IMR-90 (cell line): ENCODE measurements at regions not wholly inside any gene's neighbourhood (a gene's known extent, or its start where the extent isn't known, plus 50 kb on each side); places are given as distances from the start of the nearest gene placed in this dataset.

ENCODE experiments used
- ATAC-seq: fragments of 200-7000 bp; cut with Tn5 transposase; 2 replicates; pipeline ENCODE4 v1.9.1; 2020; ENCODE audit warnings: low read depth, mild to moderate bottlenecking, moderate library complexity
- BruUV-seq: library from RNA; stranded (reverse); fragments of 400-500 nt; replicated peaks from 2 replicates; lab custom pipeline; 2021; lab: Mats Ljungman, UMichigan
- CTCF ChIA-PET: fragments of 300-600 bp; formaldehyde crosslinking; extraction: SDS; loops from one replicate; lab custom pipeline; 2021; ENCODE audit warnings: antibody characterized with exemption; lab: Yijun Ruan, JAX
- POLR2A ChIA-PET: fragments of 300-600 bp; sonication (Branson Sonifier 250); formaldehyde crosslinking; loops from one replicate; lab custom pipeline; 2022; ENCODE audit warnings: antibody characterized with exemption; ENCODE audit not compliant: unreplicated experiment; lab: Charles Lee
- DNase-seq: peaks from one replicate; pipeline ENCODE4 v3.0.0; 2013
- H2AFZ ChIP-seq: replicated peaks from 2 replicates; pipeline ENCODE3; 2013; ENCODE audit warnings: low read length, mild to moderate bottlenecking; ENCODE audit not compliant: poor library complexity
- H2AK5ac ChIP-seq: 2 replicates; pipeline ENCODE4 v1.6.1; 2013; ENCODE audit warnings: low read depth, low read length, inconsistent platforms
- H2AK9ac ChIP-seq: replicated peaks from 2 replicates; pipeline ENCODE3; 2013; ENCODE audit warnings: mild to moderate bottlenecking, low read depth, low read length, moderate library complexity; ENCODE audit not compliant: poor library complexity
- H2BK120ac ChIP-seq: 2 replicates; pipeline ENCODE4 v1.6.1; 2013; ENCODE audit warnings: low read depth, low read length, inconsistent platforms
- H2BK15ac ChIP-seq: 3 replicates; pipeline ENCODE4 v1.6.1; 2013; ENCODE audit warnings: low read depth, low read length, inconsistent platforms
- H2BK20ac ChIP-seq: 2 replicates; pipeline ENCODE4 v1.6.1; 2013; ENCODE audit warnings: low read depth, mild to moderate bottlenecking, inconsistent platforms, low read length, moderate library complexity
- H2BK5ac ChIP-seq: 2 replicates; pipeline ENCODE4 v1.6.1; 2013; ENCODE audit warnings: mild to moderate bottlenecking, low read depth, low read length, inconsistent platforms; ENCODE audit not compliant: poor library complexity, severe bottlenecking
- H3K14ac ChIP-seq: replicated peaks from 2 replicates; pipeline ENCODE4 v1.6.1; 2013; ENCODE audit warnings: low read depth, low read length, inconsistent platforms
- H3K18ac ChIP-seq: 2 replicates; pipeline ENCODE4 v1.6.1; 2013; ENCODE audit warnings: low read depth, low read length, control low read depth
- H3K23ac ChIP-seq: 2 replicates; pipeline ENCODE4 v1.6.1; 2013; ENCODE audit warnings: low read depth, low read length, inconsistent platforms
- H3K27ac ChIP-seq: 2 replicates; pipeline ENCODE4 v1.5.1; 2013; ENCODE audit warnings: mild to moderate bottlenecking, control low read depth, low read length; ENCODE audit not compliant: insufficient read depth
- H3K27me3 ChIP-seq: 2 replicates; pipeline ENCODE4 v1.6.1; 2013; ENCODE audit warnings: low read length; ENCODE audit not compliant: control insufficient read depth, insufficient read depth
- H3K36me3 ChIP-seq: 2 replicates; pipeline ENCODE4 v1.6.1; 2013; ENCODE audit warnings: low read length, mixed read lengths; ENCODE audit not compliant: control insufficient read depth, insufficient read depth
- H3K4ac ChIP-seq: 2 replicates; pipeline ENCODE4 v1.6.1; 2013; ENCODE audit warnings: low read depth, low read length, inconsistent platforms
- H3K4me1 ChIP-seq: 2 replicates; pipeline ENCODE4 v1.6.1; 2013; ENCODE audit warnings: low read length, mixed read lengths; ENCODE audit not compliant: control insufficient read depth, insufficient read depth
- H3K4me2 ChIP-seq: 2 replicates; pipeline ENCODE4 v1.6.1; 2013; ENCODE audit warnings: low read depth, mild to moderate bottlenecking, control low read depth, low read length, moderate library complexity
- H3K4me3 ChIP-seq: 2 replicates; pipeline ENCODE4 v1.5.1; 2013; ENCODE audit warnings: low read depth, mild to moderate bottlenecking, control low read depth, low read length, moderate library complexity; ENCODE audit not compliant: insufficient read depth
- H3K56ac ChIP-seq: 2 replicates; pipeline ENCODE4 v1.6.1; 2013; ENCODE audit warnings: low read length, inconsistent platforms; ENCODE audit not compliant: insufficient read depth; ENCODE audit errors: extremely low read depth
- H3K79me1 ChIP-seq, 2 experiments: 2 replicates each; pipeline ENCODE4 v1.6.1; 2013; ENCODE audit warnings: low read length in 2 of 2, inconsistent platforms in 1 of 2, low read depth in 1 of 2
- H3K9ac ChIP-seq: 2 replicates; pipeline ENCODE4 v1.6.1; 2013; ENCODE audit warnings: low read depth, low read length, control low read depth
- H3K9me1 ChIP-seq: 2 replicates; pipeline ENCODE4 v1.6.1; 2013; ENCODE audit warnings: low read length, inconsistent platforms; ENCODE audit not compliant: insufficient read depth
- H3K9me3 ChIP-seq: 2 replicates; pipeline ENCODE4 v1.6.1; 2013; ENCODE audit warnings: low read length; ENCODE audit not compliant: control insufficient read depth, insufficient read depth
- H4K20me1 ChIP-seq: 2 replicates; pipeline ENCODE4 v1.6.1; 2013; ENCODE audit warnings: low read length, inconsistent platforms; ENCODE audit not compliant: insufficient read depth
- H4K5ac ChIP-seq: 2 replicates; pipeline ENCODE4 v1.6.1; 2013; ENCODE audit warnings: mild to moderate bottlenecking, low read depth, low read length, control low read depth
- H4K8ac ChIP-seq, 2 experiments: 2 replicates each; pipeline ENCODE4 v1.6.1; 2013; ENCODE audit warnings: low read depth in 2 of 2, low read length in 2 of 2, control low read depth in 1 of 2, inconsistent platforms in 1 of 2
- H4K91ac ChIP-seq: 2 replicates; pipeline ENCODE4 v1.6.1; 2013; ENCODE audit warnings: low read depth, low read length, inconsistent platforms; ENCODE audit not compliant: insufficient read depth
- BHLHE40 ChIP-seq: fragments of 150-350 bp; IDR thresholded peaks from 2 replicates; pipeline ENCODE4 v1.6.1; 2016; ENCODE audit warnings: mild to moderate bottlenecking, low read depth, low read length
- CEBPB ChIP-seq: IDR thresholded peaks from 2 replicates; pipeline ENCODE4 v1.6.1; 2012; ENCODE audit warnings: low read depth, low read length, improper control_type of control experiment
- CHD1 ChIP-seq: IDR thresholded peaks from 2 replicates; pipeline ENCODE4 v1.6.1; 2012; ENCODE audit warnings: low read depth, low read length, improper control_type of control experiment
- CTCF ChIP-seq: conservative IDR thresholded peaks from 2 replicates; pipeline ENCODE4 v1.5.1; 2012; ENCODE audit warnings: mild to moderate bottlenecking, low read depth, low read length, improper control_type of control experiment
- ELK1 ChIP-seq: fragments of 150-350 bp; IDR thresholded peaks from 2 replicates; pipeline ENCODE4 v1.6.1; 2016; ENCODE audit warnings: low read depth, mild to moderate bottlenecking, low read length, moderate library complexity, borderline replicate concordance
- MAFK ChIP-seq: IDR thresholded peaks from 2 replicates; pipeline ENCODE4 v1.6.1; 2012; ENCODE audit warnings: low read depth, low read length, improper control_type of control experiment
- MXI1 ChIP-seq: IDR thresholded peaks from 2 replicates; pipeline ENCODE4 v1.6.1; 2012; ENCODE audit warnings: low read depth, mild to moderate bottlenecking, low read length, moderate library complexity, borderline replicate concordance
- NFE2L2 ChIP-seq: fragments of 150-350 bp; IDR thresholded peaks from 2 replicates; pipeline ENCODE4 v1.6.1; 2016; ENCODE audit warnings: low read depth, mild to moderate bottlenecking, low read length
- POLR2A ChIP-seq: IDR thresholded peaks from 2 replicates; pipeline ENCODE4 v1.6.1; 2012; ENCODE audit warnings: mild to moderate bottlenecking, low read depth, low read length
- RCOR1 ChIP-seq: IDR thresholded peaks from 2 replicates; pipeline ENCODE4 v1.6.1; 2012; ENCODE audit warnings: mild to moderate bottlenecking, low read length, improper control_type of control experiment; ENCODE audit not compliant: insufficient replicate concordance
- RFX5 ChIP-seq: IDR thresholded peaks from 2 replicates; pipeline ENCODE4 v1.8.0; 2012; ENCODE audit warnings: low read depth, mild to moderate bottlenecking, low read length, moderate library complexity
- SMC3 ChIP-seq: fragments of 150-350 bp; IDR thresholded peaks from 2 replicates; pipeline ENCODE4 v1.6.1; 2016; ENCODE audit warnings: low read depth, mild to moderate bottlenecking, antibody characterized with exemption, low read length, moderate library complexity
- WGBS, 2 experiments: methylation state at CpG; one replicate each; pipeline versions ENCODE4 v1.1.5 to v1.1.7; 2013; ENCODE audit warnings: missing lambda C conversion rate in 2 of 2; ENCODE audit not compliant: insufficient read length in 1 of 2; ENCODE audit errors: extremely low coverage in 2 of 2; 5-methylcytosine and 5-hydroxymethylcytosine counted together
- dilution Hi-C: fragments of 300-500 bp; cut with HindIII; formaldehyde crosslinking; loops from one replicate; pipeline ENCODE4 v1.14.3; 2018; ENCODE audit warnings: low sequenced_read_pairs; ENCODE audit not compliant: unreplicated experiment
- in situ Hi-C: fragments of 300-500 bp; cut with MboI; formaldehyde crosslinking; loops from 3 replicates; pipeline ENCODE4 v1.14.3; 2019; ENCODE audit warnings: low sequenced_read_pairs, inconsistent platforms, mixed read lengths
- intact Hi-C: fragments of 100-400 bp; cut with micrococcal nuclease; formaldehyde crosslinking; loops from 2 replicates; pipeline ENCODE4 v1.10.0; 2022

GRCh38 chr2:122218596-122218995 lies 463.1 kb downstream of the TSN start:
- Histone ChIP-seq H3K79me1 (no peaks in the 10 kb centered on the region), H3K18ac (no peak overlapping the region), H2BK15ac (no peak overlapping the region), H4K91ac (no peak overlapping the region), H3K4me3 (no peak overlapping the region), H2AK9ac (no peak overlapping the region), H4K5ac (no peak overlapping the region), H4K20me1 (no peaks in the 10 kb centered on the region), H3K9me1 (no peaks in the 10 kb centered on the region), H3K4me2 (no peak overlapping the region), H3K9ac (no peak overlapping the region), H2BK120ac (no peak overlapping the region), H2BK5ac (no peak overlapping the region), H3K14ac (no peak overlapping the region), H3K23ac (no peak overlapping the region), H2AFZ (no peak overlapping the region), H4K8ac (no peak overlapping the region), H3K27ac (no peak overlapping the region), H3K4ac (no peak overlapping the region), H3K27me3 (no peaks in the 10 kb centered on the region), H2AK5ac (no peak overlapping the region), H3K36me3 (no peaks in the 10 kb centered on the region), H3K4me1 (no peaks in the 10 kb centered on the region), H2BK20ac (no peak overlapping the region), H3K56ac (no peak overlapping the region), H3K9me3 (no peaks in the 10 kb centered on the region)
- WGBS, 2 experiments: no CpG with 5 or more reads among the region's 8 CpGs
- no peak for ATAC-seq
- TF ChIP-seq MXI1: no peak
- TF ChIP-seq BHLHE40: no peak
- TF ChIP-seq ELK1: no peak
- TF ChIP-seq CEBPB: no peak
- TF ChIP-seq CTCF: no peak
- no peak for TF ChIP-seq MAFK
- no peak for TF ChIP-seq RFX5
- no peak for TF ChIP-seq CHD1
- no peak for TF ChIP-seq POLR2A
- no peak for TF ChIP-seq SMC3
- TF ChIP-seq RCOR1: no peak
- no peak for TF ChIP-seq NFE2L2
- BruUV-seq: no TSS peak
- intact Hi-C loops (no loop called here), in situ Hi-C loops (no loop called here), dilution Hi-C loops (no loop called here)
- DNase-seq: no peak
- CTCF ChIA-PET: no interaction called here
- POLR2A ChIA-PET: no interaction called here
